Lung microvascular endothelial cell (primary cell): ENCODE measurements at regions not wholly inside any gene's neighbourhood (a gene's known extent, or its start where the extent isn't known, plus 50 kb on each side); places are given as distances from the start of the nearest gene placed in this dataset.
"Not testable (repeated sequence)": the region's sequence is repeated elsewhere in the genome, so short reads cannot be mapped to it uniquely, and the experiment has no call there.

Experiments
- DNase-seq, 2 donors: peaks; one replicate each; pipeline versions ENCODE4 v3.0.0 to v3.0.0-alpha.2; 2010; ENCODE audit warnings: low read depth in 2 of 2

- peak in 1 of 2 donors; percentile 31 for DNase-seq
Observed at GRCh38 chr6:11409371-11409770, 128.2 kb upstream of the TMEM170B start.

DNA sequence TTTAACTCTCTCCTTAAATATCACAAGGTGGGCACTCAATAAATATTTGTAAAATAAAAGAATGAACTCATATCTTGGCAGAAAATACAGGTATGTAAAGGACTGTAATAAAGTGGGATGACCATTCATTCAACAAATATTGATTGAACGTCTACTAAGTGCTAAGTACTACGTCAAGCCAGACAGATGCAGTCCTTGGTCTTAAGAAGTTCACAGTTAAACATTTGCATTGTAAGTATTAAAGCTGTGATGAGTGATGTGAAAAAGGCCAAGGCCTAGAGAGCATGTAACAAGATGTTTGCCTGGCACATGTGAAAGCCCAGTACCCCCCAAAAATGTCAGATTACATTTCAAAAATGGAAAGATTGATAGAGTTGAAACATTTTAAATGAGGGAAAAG is 130.1 kb upstream of the TMEM170B start:
- no peak for DNase-seq

DNA sequence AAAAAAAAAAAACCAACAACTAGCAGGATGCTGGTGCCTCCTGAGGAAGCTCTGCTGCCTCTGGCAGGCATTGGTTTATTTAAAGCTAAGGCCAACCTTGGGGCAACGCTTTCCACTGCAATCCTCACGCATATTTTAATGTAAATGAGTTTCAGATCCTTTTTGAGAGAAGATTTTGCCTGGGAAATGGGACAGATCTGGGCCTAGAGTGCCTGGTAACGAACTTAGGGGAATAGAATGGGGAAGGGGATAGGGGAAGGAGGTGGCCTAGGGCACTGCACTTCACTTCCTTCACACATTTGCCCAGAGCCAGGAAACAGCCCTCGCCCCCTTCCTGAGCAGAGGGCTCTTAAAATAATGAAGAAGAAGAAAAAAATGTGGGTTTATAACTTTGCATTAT is 132.7 kb upstream of the TMEM170B start:
- no peak for DNase-seq

DNA sequence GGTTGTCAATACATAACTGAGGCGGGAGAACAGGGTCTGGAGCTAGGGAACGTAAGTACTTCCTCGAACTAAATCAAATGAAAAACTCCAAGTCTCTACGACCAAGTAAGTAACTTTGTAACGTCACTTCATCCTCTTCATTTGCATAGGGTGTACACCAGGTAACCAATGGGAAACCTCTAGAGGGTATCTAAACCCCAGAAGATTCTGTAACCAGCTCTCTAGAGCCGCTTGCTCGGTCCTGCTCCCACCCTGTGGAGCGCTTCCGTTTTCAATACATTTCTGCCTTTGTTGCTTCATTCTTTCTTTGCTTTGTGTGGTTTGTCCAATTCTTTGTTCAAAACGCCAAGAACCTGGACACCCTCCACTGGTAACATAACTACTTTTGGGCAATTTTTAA is 133.5 kb upstream of the TMEM170B start:
- no peak for DNase-seq

- no peak for DNase-seq
Observed at GRCh38 chr6:11403035-11403601, 134.4 kb upstream of the TMEM170B start.

- DNase-seq, result not testable (repeated sequence)
Observed at GRCh38 chr6:11402581-11402980, 135.0 kb upstream of the TMEM170B start.

- not testable (repeated sequence) for DNase-seq
Observed at GRCh38 chr6:11401954-11402353, 135.6 kb upstream of the TMEM170B start.

GRCh38 chr6:11398451-11399326 is 138.9 kb upstream of the TMEM170B start:
- no peak for DNase-seq

DNA sequence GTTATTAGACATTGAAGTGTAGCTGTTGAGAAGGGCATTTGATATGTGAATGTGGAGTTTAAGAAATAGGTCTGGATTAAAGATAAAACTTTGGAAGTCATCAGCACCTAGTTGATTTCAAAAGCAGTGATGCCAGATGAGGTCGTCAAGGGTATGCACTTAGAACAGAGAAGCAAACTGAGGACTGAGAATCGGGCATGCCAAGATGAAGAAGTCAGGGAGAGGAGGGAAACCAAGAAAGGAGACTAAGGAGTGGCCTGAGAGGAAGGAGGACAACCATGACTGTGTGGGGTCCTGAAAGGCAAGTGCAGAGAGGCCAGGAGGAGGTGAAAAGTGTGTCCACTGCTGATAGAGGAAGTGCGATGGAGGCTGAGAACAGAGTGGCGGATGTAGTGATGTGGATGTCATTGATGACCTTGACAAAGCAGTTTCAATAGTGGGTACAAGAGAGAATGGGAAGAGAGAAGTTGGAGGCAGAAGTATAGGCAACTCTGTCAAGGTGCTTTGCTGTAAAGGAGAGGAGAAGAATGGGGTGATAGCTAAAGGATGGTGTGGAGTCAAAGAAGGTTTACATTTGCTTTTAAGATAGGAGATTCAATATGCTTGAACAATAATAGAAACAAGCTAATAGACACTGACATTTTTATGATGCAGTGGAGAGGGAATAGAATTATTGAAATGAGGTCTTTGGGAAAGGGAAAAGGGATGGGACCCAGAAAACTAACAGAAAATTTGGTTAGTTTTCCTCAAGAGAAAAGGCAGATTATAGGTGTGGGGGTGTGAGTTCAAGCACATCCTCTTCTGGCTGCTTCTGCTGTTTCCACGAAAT is 139.7 kb upstream of the TMEM170B start:
- DNase-seq, result no peak

GRCh38 chr6:11396860-11397259 is 140.7 kb upstream of the TMEM170B start:
- no peak for DNase-seq

- peak in 1 of 2 donors; percentile 58 for DNase-seq
Observed at GRCh38 chr6:11393713-11394627, 143.6 kb upstream of the TMEM170B start.

GRCh38 chr6:11392778-11393507 is 144.6 kb upstream of the TMEM170B start:
- peak; percentile 54 to 87 for DNase-seq

GRCh38 chr6:11391934-11392777 is 145.4 kb upstream of the TMEM170B start:
- no peak for DNase-seq

DNA sequence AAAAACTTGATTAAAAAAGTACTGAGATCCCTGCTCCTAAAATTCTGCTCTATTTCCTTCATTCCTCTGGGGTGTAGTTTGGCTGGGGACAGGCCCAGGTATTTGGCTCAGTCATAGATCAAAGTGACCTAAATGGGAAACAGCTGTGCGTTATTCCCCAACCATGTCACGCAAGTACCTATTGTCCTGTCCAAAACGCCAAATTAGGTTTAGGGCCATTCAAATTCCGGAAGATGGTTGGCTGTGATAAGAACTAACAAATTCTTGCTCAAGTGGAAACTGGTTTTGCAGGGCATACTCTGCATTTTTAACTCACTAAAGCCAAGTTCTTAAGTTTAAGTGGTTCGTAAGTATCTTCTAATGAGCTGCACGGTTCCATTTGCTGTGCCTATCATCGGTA is 147.6 kb upstream of the TMEM170B start:
- DNase-seq, result peak; percentile 97 to 98

- DNase-seq, result no peak
Observed at GRCh38 chr6:11388983-11389944, 148.3 kb upstream of the TMEM170B start.

GRCh38 chr6:11387707-11388430 is 149.7 kb upstream of the TMEM170B start:
- DNase-seq, result no peak

GRCh38 chr6:11386726-11387125 is 150.8 kb upstream of the TMEM170B start:
- DNase-seq, result peak in 1 of 2 donors; percentile 36

GRCh38 chr6:11386323-11386722 is 151.2 kb upstream of the TMEM170B start:
- peak in 1 of 2 donors; percentile 15 for DNase-seq
